Suppressor macrophage (primary cell): ENCODE measurements at regions not wholly inside any gene's neighbourhood (a gene's known extent, or its start where the extent isn't known, plus 50 kb on each side); places are given as distances from the start of the nearest gene placed in this dataset.
"Not testable (repeated sequence)": the region's sequence is repeated elsewhere in the genome, so short reads cannot be mapped to it uniquely, and the experiment has no call there.

Source experiments
- DNase-seq, 4 experiments: peaks; one replicate each; pipeline ENCODE4 v3.0.0-alpha.2; 2020 to 2022

GRCh38 chr5:152619756-152620155 lies 214.7 kb upstream of the NMUR2 start:
- no peak for DNase-seq

GRCh38 chr5:152622628-152623027 lies 217.5 kb upstream of the NMUR2 start:
- DNase-seq = no peak

GRCh38 chr5:152623951-152624350 lies 218.9 kb upstream of the NMUR2 start:
- DNase-seq = no peak

GRCh38 chr5:152625696-152626095 lies 220.6 kb upstream of the NMUR2 start:
- DNase-seq = no peak

- no peak for DNase-seq
Measured at GRCh38 chr5:152631221-152631620, 226.1 kb upstream of the NMUR2 start.

GRCh38 chr5:152632360-152632759 lies 227.3 kb upstream of the NMUR2 start:
- no peak for DNase-seq

GRCh38 chr5:152634586-152634985 lies 229.5 kb upstream of the NMUR2 start:
- DNase-seq = no peak

GRCh38 chr5:152638996-152639552 lies 234.0 kb upstream of the NMUR2 start:
- DNase-seq = no peak

GRCh38 chr5:152641970-152642805 lies 237.1 kb upstream of the NMUR2 start:
- no peak for DNase-seq

- no peak for DNase-seq
Measured at GRCh38 chr5:152642880-152643279, 237.8 kb upstream of the NMUR2 start.

GRCh38 chr5:152644029-152644728 lies 239.1 kb upstream of the NMUR2 start:
- DNase-seq = no peak

- no peak for DNase-seq
Measured at GRCh38 chr5:152649609-152650008, 244.5 kb upstream of the NMUR2 start.

- DNase-seq = no peak
Measured at GRCh38 chr5:152650413-152650812, 245.3 kb upstream of the NMUR2 start.

GRCh38 chr5:152659470-152659869 lies 254.4 kb upstream of the NMUR2 start:
- not testable (repeated sequence) for DNase-seq

- no peak for DNase-seq
Measured at GRCh38 chr5:152673601-152674000, 268.5 kb upstream of the NMUR2 start.

GRCh38 chr5:152674403-152674802 lies 269.3 kb upstream of the NMUR2 start:
- DNase-seq = no peak

GRCh38 chr5:152676196-152676595 lies 271.1 kb upstream of the NMUR2 start:
- DNase-seq = no peak

- DNase-seq = no peak
Measured at GRCh38 chr5:152683205-152683604, 278.1 kb upstream of the NMUR2 start.

GRCh38 chr5:152686931-152687330 lies 281.9 kb upstream of the NMUR2 start:
- DNase-seq = no peak

GRCh38 chr5:152688561-152689249 lies 283.6 kb upstream of the NMUR2 start:
- no peak for DNase-seq

GRCh38 chr5:152689250-152689711 lies 284.2 kb upstream of the NMUR2 start:
- DNase-seq = no peak

GRCh38 chr5:152694231-152694630 lies 289.2 kb upstream of the NMUR2 start:
- no peak for DNase-seq
